NOMO-1 treated with dmso at 0.1 percent for 144 hours (cell line): ENCODE measurements at regions not wholly inside any gene's neighbourhood (a gene's known extent, or its start where the extent isn't known, plus 50 kb on each side); places are given as distances from the start of the nearest gene placed in this dataset.
"Not testable (repeated sequence)": the region's sequence is repeated elsewhere in the genome, so short reads cannot be mapped to it uniquely, and the experiment has no call there.

ENCODE experiments used
- DNase-seq: peaks from one replicate; lab custom pipeline; 2025; ENCODE audit not compliant: unreplicated experiment; lab: John Stamatoyannopoulos, UW

GRCh38 chr11:46223252-46223513 is 54.3 kb upstream of the CREB3L1 start:
- no peak for DNase-seq

GRCh38 chr11:46222490-46223251 is 54.8 kb upstream of the CREB3L1 start:
- DNase-seq: no peak

DNA sequence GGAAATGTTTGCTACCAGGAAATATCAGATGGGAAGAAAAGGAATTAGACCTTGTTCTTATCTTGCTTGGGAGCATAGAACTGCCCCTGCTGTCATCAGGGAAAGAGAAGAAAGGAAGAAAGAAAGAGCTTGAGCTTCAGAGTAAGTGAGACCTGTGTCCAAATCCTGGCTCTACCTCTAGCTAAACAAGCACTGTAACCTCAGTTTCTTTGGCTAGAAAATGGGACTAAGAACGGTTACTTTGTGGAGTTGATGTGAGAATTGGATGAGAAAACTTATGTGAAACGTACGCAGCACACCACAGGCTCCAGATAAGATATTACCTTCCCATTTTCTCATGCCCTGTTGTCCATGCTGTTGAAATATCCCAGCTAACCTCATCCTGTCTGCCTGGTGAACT is 57.1 kb upstream of the CREB3L1 start:
- DNase-seq: no peak

DNA sequence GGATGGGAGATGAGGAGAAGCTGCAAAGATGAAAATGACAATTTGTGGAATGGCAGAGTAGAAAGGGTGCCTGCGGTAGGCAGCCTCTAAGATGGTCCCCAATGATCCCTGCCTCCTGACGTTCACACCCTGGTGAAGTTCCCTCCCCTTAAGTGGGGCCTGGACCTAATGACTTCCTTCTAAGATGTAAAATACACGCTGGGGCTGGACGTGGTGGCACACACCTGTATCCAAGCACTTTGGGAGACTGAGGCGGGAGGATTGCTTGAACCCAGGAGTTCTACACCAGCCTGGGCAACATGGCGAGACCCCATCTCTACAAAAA is 60.7 kb upstream of the CREB3L1 start:
- DNase-seq: no peak

- DNase-seq: no peak
These were observed 61.3 kb upstream of the CREB3L1 start for GRCh38 chr11:46216019-46216764.

DNA sequence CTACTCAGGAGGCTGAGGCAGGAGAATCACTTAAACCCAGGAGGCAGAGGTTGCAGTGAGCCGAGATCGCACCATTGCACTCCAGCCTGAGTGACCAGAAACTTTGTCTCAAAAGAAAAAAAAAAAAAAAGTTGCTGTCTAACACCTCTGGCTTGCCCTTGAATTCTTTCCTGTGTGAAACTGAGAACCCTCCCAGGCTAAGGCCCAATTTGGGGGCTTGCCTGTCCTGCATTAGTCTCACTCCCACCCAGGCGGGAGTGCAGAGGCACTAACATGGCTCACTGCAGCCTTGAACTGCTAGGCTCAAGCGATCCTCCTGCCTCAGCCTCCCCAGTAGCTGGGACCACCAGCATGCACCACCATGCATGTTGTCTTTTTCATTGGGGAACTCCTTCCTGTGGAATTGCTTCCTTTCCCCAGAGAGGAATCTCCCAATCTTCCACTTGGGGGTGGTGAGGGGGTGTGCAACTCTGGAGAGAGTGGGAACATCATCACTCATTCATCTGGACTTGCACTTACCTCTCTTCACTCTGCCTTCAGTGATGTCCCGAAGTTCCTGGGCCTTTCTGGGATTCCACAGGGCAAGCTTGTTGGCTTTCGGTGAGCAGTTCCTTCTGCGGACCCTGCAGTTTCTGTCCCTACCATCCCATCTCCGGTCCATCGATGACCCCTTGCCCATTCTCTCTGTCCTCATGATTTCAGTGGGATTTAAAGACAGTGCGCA is 62.1 kb upstream of the CREB3L1 start:
- DNase-seq: no peak

- no peak for DNase-seq
These were observed 64.7 kb upstream of the CREB3L1 start for GRCh38 chr11:46212720-46213119.

GRCh38 chr11:46210856-46211255 is 66.6 kb upstream of the CREB3L1 start:
- no peak for DNase-seq

- DNase-seq: peak; percentile 93
These were observed 67.3 kb upstream of the CREB3L1 start for GRCh38 chr11:46210133-46210636.

DNA sequence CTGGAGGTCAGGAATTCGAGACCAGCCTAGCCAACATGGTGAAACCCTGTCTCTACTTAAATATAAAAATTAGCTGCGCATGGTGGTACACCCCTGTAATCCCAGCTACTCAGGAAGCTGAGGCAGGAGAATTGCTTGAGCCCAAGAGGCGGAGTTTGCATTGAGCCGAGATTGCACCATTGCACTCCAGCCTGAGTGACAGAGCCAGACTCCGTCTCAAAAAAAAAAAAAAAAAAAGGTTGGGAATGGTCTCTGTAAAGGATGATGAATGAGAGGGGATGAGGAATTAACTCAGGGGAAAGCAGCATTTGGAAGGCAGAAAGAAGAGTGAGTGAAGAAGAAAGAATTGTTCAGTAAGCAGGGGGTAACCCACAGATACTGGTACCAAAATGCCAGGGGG is 67.8 kb upstream of the CREB3L1 start:
- peak; percentile 32 for DNase-seq

DNA sequence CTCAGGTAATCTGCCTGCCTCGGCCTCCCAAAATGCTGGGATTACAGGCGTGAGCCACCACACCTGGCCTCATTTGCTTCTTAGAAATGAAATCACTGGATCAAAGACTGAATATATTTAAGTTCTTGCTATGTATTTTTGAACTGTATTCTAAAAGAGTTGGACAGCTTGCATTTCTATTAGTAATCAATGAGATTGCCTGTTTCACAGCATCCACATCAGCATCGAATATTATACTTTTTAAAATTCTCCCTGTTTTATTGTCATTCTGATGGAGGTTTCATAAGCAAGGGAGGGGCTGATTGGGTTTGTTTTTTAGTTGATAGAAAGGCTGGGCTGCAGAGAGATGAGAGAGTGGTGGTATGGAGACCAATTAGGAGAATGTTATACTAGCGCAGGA is 68.7 kb upstream of the CREB3L1 start:
- no peak for DNase-seq

DNA sequence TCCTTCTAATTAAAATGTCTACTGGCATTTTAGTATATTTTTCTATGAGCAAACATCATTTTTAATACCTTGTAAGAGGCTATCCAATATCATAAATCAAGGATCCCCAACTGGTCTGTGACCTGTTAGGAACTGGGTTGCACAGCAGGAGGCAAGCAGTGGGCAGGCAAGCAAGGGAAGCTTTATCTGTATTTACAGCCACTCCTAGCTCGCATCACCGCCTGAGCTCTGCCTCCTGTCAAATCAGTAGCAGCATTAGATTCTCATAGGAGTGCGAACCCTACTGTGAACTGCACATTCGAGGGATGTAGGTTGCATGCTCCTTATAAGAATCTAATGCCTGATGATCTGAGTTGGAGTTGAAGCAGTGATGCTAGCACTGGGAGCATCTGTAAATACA is 70.2 kb upstream of the CREB3L1 start:
- DNase-seq: no peak

DNA sequence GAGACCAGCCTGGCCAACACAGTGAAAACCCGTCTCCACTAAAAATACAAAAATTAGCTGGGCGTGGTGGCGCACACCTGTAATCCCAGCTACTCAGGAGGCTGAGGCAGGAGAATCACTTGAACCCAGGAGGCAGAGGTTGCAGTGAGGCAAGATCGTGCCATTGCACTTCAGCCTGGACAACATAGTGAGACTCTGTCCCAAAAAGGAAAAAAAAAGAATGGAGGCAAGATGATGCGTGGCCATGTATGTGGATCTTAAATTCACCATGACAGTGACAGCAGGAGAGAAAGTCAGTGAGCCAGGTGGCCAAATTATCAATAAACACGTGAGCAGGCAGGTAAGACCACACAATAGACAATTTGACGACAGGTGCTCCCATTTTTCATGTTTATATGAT is 73.0 kb upstream of the CREB3L1 start:
- not testable (repeated sequence) for DNase-seq

GRCh38 chr11:46203746-46204145 is 73.7 kb upstream of the CREB3L1 start:
- no peak for DNase-seq

DNA sequence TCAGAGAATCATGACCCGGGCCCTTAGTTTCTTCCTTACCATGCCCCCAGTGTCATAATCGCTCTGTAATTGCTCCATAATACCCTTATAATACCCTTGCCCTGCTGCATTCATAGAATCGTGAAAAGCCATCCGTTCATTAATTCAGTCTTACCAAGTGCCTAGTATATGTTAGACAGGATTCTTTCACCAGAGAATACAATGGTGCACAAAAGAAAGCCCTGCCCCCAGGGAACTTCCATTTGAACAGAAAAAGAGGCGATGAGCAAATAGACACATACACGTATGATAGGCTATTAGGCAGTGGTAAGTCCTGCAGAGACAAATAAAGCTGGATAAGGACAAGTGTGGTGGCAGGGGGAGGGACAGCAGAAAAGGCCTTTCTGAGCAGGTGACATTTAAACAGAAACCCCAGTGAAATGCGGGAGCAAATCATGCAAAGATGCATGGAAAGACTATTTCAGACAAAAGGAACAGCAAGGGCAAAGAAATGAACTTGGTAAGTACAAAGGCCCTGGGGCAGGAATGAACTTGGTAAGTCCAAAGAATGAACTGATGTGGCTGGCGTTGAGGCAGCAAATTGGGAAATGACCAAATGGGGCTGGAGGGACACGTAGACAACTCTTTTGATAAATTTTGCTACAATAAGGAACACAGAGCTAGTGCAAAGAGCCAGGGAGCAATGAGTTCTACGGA is 74.6 kb upstream of the CREB3L1 start:
- no peak for DNase-seq

DNA sequence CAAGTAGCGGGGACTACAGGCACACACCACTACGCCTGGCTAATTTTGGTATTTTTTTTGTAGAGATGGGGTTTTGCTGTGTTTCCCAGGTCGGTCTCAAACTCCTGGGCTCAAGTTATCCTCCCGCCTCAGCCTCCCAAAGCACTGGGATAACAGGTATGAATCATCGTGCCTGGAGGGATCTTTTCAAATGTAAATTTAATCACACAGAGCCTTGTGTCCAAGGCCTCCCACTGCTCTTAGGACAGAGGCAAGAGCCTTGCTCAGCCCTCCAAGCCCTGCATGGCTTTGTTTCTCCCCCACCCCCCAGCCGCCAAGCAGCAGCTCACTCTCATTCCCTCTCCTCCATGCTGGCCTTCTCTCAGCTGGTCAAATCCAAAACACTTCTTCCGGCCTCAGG is 75.3 kb upstream of the CREB3L1 start:
- DNase-seq: no peak

DNA sequence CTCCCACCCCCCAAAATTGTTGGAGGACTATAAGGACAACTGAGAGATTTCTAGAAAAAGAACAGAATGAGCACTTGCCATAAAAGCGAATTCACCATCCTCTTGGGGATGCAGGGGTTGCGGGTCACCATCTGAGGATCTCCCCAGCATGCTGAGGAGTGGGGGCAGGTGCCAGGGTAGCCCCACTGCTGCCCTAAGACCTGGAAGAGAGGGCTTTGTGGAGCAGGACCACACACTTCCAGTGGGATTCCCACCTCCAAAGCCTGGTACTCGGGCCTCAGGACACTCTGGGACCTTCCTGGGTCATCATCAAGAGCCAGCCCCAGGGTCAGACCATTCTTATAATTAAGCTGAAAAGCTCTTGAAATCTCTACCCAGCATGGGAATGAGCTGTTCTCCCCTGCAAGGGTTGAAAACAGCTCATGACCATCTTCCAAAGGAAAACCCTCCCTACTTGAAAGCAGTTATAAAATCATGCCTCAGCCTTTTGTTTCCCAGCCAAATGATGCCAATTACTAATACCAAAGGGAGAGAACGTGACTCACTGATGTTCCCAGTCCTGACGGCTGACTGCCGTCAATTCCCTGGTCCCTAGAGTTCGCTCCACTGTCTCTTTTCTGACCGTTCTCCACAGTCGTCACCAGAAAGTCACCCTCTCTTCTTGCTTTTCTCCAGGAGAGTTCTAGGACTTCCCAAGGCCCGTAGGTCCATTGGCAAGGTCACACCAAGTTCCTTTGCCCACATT is 76.8 kb upstream of the CREB3L1 start:
- no peak for DNase-seq

DNA sequence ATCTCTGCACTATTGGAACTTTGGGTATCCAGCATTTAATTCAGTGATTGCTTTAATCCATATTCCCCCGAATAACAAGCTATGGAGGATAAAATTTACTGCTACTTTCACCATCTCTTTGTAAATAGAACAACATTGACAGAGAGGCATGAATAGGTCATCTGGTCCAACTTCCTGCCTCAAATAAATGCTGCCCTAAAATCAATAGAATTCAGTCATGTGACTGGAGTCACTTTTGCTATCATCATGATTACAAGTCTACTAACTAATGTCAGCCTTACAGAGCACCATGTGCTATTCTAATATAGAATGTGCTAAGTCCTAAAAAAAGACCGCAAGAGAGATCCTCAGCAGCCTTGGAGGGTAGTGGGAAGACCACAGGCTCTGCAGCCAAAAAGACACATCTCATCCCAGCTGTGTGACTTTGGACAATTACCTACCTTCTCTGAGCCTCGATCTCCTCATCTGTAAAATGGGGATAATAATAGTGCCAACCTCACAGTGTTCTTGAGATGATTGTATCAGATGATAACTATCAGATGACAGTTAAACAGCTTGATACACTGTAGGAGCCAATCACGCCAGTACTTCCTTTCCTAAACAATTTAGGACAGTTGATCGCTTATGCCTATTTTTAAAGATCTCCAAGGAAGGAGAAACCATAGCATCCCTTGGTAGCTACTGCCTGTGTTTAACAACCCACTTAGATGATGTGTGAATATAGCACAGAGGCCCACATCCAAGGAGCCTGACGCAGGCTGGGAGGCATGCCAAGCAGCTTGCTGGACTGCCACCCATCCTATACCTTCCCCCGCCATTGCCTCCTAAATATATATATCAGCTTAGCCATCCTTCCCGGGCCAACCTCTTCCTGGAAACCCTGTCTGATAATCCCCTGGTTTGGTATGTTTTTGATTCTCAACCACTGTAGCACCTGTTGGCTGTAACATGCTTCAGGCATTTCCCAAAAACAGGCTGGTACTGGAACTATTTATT is 77.3 kb upstream of the PHF21A start:
- no peak for DNase-seq

- no peak for DNase-seq
These were observed 76.2 kb upstream of the PHF21A start for GRCh38 chr11:46197421-46197820.

GRCh38 chr11:46188017-46188416 is 66.8 kb upstream of the PHF21A start:
- no peak for DNase-seq
